HEK293T (cell line): ENCODE measurements at regions not wholly inside any gene's neighbourhood (a gene's known extent, or its start where the extent isn't known, plus 50 kb on each side); places are given as distances from the start of the nearest gene placed in this dataset.

Experiments used
- CTCF ChIA-PET: fragments of 350-600 bp; formaldehyde crosslinking; extraction: SDS; loops from one replicate; lab custom pipeline; 2021; ENCODE audit warnings: antibody characterized with exemption, inconsistent platforms; lab: Yijun Ruan, JAX
- POLR2A ChIA-PET: fragments of 350-600 bp; formaldehyde crosslinking; extraction: SDS; loops from one replicate; lab custom pipeline; 2020; ENCODE audit warnings: antibody characterized with exemption, inconsistent platforms; lab: Yijun Ruan, JAX
- DNase-seq: peaks from one replicate; pipeline ENCODE4 v3.0.0; 2012; ENCODE audit warnings: mixed read lengths; ENCODE audit errors: extremely low spot score
- ARNT ChIP-seq: fragments of 450-650 bp; IDR thresholded peaks from 2 replicates; pipeline ENCODE4 v1.6.1; 2017; ENCODE audit warnings: mild to moderate bottlenecking
- BHLHE40 ChIP-seq: fragments of 450-650 bp; IDR thresholded peaks from 2 replicates; pipeline ENCODE4 v1.6.1; 2016; ENCODE audit warnings: mild to moderate bottlenecking, moderate library complexity, borderline replicate concordance
- CTBP1 ChIP-seq: fragments of 450-650 bp; IDR thresholded peaks from 2 replicates; pipeline ENCODE4 v1.6.1; 2016; ENCODE audit warnings: borderline replicate concordance
- ELF4 ChIP-seq: fragments of 450-650 bp; IDR thresholded peaks from 2 replicates; pipeline ENCODE4 v1.6.1; 2017; ENCODE audit warnings: antibody characterized with exemption
- FOXA1 ChIP-seq: fragments of 450-650 bp; IDR thresholded peaks from 2 replicates; pipeline ENCODE4 v1.6.1; 2016; ENCODE audit warnings: mild to moderate bottlenecking
- FOXK2 ChIP-seq: fragments of 450-650 bp; IDR thresholded peaks from 2 replicates; pipeline ENCODE4 v1.6.1; 2016; ENCODE audit warnings: mild to moderate bottlenecking
- FOXM1 ChIP-seq: fragments of 450-650 bp; IDR thresholded peaks from 2 replicates; pipeline ENCODE4 v1.6.1; 2017; ENCODE audit warnings: mild to moderate bottlenecking, borderline replicate concordance
- HDGF ChIP-seq: fragments of 450-650 bp; IDR thresholded peaks from 2 replicates; pipeline ENCODE4 v1.6.1; 2017; ENCODE audit warnings: antibody characterized with exemption, borderline replicate concordance
- L3MBTL2 ChIP-seq: fragments of 450-650 bp; conservative IDR thresholded peaks from 2 replicates; pipeline ENCODE4 v1.6.1; 2016; ENCODE audit warnings: mild to moderate bottlenecking
- LEF1 ChIP-seq: fragments of 450-650 bp; IDR thresholded peaks from 2 replicates; pipeline ENCODE4 v1.6.1; 2017; ENCODE audit warnings: mild to moderate bottlenecking, borderline replicate concordance
- NFRKB ChIP-seq: fragments of 450-650 bp; IDR thresholded peaks from 2 replicates; pipeline ENCODE4 v1.6.1; 2016; ENCODE audit warnings: mild to moderate bottlenecking, moderate library complexity
- SP1 ChIP-seq: fragments of 450-650 bp; IDR thresholded peaks from 2 replicates; pipeline ENCODE4 v1.6.1; 2017
- SUZ12 ChIP-seq: fragments of 450-650 bp; IDR thresholded peaks from 2 replicates; pipeline ENCODE4 v1.6.1; 2016; ENCODE audit warnings: mild to moderate bottlenecking
- TARDBP ChIP-seq: fragments of 450-650 bp; IDR thresholded peaks from 2 replicates; pipeline ENCODE4 v1.6.1; 2016
- ZNF384 ChIP-seq: fragments of 450-650 bp; IDR thresholded peaks from 2 replicates; pipeline ENCODE4 v1.6.1; 2016
- TF ChIP-seq, protein P1 (sequence below): fragments of 450-650 bp; IDR thresholded peaks from 2 replicates; pipeline ENCODE4 v1.6.1; 2016

DNA sequence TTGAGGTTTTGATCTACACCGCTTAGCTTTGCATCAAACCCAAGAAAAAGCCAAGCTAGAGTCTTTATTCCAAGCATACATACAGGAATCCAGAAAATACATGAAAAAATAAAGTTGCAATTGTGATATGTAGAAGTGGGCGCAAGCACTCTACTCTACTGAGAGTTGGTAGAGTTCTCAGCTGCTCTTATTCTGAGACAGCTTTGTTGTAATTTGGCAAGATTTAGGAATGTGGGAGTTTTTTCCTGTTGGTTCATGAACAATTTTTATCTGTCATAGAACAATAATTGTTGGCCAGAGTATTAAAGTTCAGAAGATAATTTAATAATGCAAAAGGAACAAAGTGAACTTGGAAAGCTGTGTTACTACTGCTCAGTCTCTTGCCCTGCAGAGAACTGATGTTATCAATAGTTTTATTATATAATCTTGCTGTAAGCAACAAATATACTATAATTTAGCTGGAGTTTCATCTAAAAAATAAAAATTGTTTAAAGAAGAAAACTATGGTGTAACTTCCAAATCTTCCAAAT, 302.0 kb upstream of the RND3 start:
- no peak for DNase-seq
- POLR2A ChIA-PET, result no interaction called here
- CTCF ChIA-PET, result no interaction called here
- TF ChIP-seq, protein P1, sequence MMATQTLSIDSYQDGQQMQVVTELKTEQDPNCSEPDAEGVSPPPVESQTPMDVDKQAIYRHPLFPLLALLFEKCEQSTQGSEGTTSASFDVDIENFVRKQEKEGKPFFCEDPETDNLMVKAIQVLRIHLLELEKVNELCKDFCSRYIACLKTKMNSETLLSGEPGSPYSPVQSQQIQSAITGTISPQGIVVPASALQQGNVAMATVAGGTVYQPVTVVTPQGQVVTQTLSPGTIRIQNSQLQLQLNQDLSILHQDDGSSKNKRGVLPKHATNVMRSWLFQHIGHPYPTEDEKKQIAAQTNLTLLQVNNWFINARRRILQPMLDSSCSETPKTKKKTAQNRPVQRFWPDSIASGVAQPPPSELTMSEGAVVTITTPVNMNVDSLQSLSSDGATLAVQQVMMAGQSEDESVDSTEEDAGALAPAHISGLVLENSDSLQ, result no peak
- TF ChIP-seq LEF1, result no peak
- TF ChIP-seq HDGF, result no peak
- no peak for TF ChIP-seq FOXA1
- TF ChIP-seq TARDBP, result no peak
- TF ChIP-seq ZNF384, result no peak
- TF ChIP-seq CTBP1, result no peak
- TF ChIP-seq ELF4, result no peak
- TF ChIP-seq FOXK2, result no peak
- TF ChIP-seq BHLHE40, result no peak
- no peak for TF ChIP-seq ARNT
- TF ChIP-seq NFRKB, result no peak
- no peak for TF ChIP-seq SP1

DNA sequence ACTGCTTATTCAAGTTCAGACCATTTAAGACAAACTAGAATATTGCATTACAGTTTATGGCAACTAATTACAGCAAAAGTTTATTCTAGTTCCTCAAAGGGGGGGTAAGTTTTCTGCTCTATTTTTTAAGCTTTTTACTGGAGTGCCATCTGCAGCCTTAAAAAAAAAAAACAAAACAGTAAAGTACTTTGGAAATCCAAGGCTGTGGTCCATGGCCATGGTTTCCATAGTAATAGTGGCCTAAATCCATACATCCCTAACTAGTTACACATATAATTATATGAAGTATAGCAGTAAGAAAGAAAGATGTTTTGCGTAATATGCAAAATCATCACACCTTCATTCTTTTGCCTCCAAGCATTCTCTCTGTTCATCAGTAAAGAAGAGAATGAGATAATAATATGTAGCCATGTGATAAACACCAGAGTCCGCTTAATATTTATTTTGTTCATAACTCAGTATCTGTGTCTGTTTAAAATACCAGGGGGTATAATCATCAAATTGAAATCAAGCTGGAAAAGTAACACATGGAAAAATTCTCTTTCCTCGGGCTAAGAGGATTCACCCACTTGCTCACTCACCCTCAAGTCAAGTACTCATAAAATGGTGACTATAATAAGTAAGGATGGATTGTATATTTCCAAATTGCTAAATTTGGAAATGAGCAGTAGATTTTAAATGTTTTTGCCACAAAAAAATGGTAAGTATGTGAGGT, 301.1 kb upstream of the RND3 start:
- CTCF ChIA-PET, result no interaction called here
- TF ChIP-seq ELF4 (no peak), FOXK2 (no peak), FOXM1 (no peak), TARDBP (no peak), L3MBTL2 (no peak), SP1 (no peak), LEF1 (no peak), NFRKB (no peak), ZNF384 (no peak), SUZ12 (no peak), BHLHE40 (no peak), HDGF (no peak), FOXA1 (no peak), ARNT (no peak), CTBP1 (no peak)
- TF ChIP-seq, protein P1, result no peak
- POLR2A ChIA-PET, result no interaction called here
- no peak for DNase-seq

DNA sequence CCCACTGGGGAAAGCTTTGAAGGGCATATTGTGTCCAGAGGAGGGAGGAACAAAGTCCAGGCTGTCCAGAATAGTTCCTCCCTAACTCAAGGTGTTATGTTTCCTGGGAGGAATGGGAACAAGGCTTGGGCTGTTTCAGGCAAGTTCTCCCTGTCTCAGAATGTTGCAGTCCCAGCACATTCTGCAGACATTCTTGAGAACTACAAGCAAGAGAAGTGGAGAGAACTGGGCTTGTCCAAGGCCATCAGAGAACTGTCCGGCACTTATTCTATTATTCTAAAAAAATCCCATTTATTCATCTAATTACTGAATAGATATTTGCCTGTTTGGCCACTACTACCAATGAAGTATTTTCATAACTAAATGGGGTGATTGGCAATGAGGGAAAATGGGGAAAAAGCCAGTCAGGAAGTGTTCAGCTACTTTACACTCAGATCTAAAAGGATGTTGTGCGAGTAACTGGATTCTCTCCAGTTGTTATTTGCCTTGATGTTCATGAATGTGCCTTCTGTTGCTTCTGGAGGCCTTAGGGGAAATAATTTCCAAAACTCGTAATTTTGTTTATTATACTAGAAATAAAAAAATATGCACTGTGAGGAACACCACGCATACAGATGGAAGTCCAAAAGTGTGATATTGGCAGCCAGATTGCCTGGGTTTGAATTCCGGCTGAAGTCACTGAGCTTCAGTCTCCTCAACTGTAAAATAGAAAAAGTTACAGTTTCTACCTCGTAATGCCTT, 300.1 kb upstream of the RND3 start:
- ChIA-PET CTCF (interaction anchor here (0.6 kb wide), 1 partner anchor 22 kb away, joined by 6 read pairs; no protein-coding TSS in a partner anchor), POLR2A (no interaction called here)
- TF ChIP-seq, protein P1, result no peak
- TF ChIP-seq HDGF (no peak), FOXK2 (no peak), ELF4 (no peak), ARNT (no peak), L3MBTL2 (no peak), TARDBP (no peak), NFRKB (no peak), CTBP1 (no peak), ZNF384 (no peak), BHLHE40 (no peak), SUZ12 (no peak), FOXM1 (no peak)
- DNase-seq, result no peak

DNA sequence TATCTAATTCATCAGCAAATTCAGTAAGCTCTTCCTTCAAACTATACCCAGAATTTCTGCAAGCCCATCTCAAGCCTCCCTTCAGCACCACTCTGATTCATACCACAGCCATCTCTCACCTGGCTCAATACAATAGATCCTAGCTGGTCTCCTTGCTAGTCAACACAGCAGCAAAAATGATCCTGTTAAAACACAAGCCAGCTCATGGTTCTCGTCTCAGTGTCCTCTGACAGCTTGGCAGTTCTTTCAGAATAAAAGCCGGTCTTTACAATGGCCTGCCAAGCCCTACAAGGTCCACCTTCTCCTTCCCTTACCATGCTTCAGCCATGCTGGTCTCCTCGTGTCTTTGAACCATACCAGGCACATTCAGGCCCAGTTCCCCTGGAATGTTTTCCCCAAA, 296.9 kb upstream of the RND3 start:
- ChIA-PET CTCF (no interaction called here), POLR2A (no interaction called here)
- no peak for DNase-seq
- no peak for TF ChIP-seq HDGF
- no peak for TF ChIP-seq NFRKB
- TF ChIP-seq SUZ12, result no peak
- TF ChIP-seq LEF1, result no peak
- TF ChIP-seq ARNT, result no peak

DNA sequence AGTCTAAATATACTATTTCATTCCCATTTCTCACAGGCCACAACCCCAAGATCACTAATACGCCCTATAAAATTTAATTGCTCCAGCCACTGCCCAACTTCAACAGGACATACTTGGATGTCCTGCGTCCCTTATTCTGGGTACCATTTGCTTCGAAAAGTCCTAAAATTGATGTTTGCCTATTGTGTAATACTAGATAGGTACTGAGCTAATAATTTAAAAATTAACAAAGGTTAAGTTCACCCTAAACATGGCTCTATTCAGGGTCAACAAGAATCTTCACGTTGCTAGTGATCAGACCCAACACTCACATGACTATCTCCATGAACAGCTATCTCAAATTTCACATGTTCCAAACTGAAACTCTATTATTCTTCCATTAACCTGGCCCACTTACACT, 296.4 kb upstream of the RND3 start:
- no peak for DNase-seq
- POLR2A ChIA-PET, result no interaction called here
- TF ChIP-seq ELF4 (no peak), SUZ12 (no peak), ZNF384 (no peak), NFRKB (no peak), BHLHE40 (no peak), HDGF (no peak), CTBP1 (no peak), LEF1 (no peak), FOXA1 (no peak)
- TF ChIP-seq, protein P1, result no peak
- CTCF ChIA-PET, result no interaction called here
